H9 (cell line): ENCODE measurements at regions not wholly inside any gene's neighbourhood (a gene's known extent, or its start where the extent isn't known, plus 50 kb on each side); places are given as distances from the start of the nearest gene placed in this dataset.

Experiments
- DNase-seq: peaks from one replicate; pipeline ENCODE4 v3.0.0-alpha.2; 2017
- H2AFZ ChIP-seq: one replicate; pipeline ENCODE4 v1.6.1; 2013; ENCODE audit warnings: mild to moderate bottlenecking, low read length, control low read depth, moderate library complexity
- H2AK5ac ChIP-seq: 2 replicates; pipeline ENCODE4 v1.6.1; 2013; ENCODE audit warnings: low read length, control low read depth, mixed read lengths; ENCODE audit not compliant: insufficient read length
- H2BK120ac ChIP-seq: one replicate; pipeline ENCODE4 v1.6.1; 2013; ENCODE audit warnings: low read depth, mild to moderate bottlenecking, low read length, control low read depth, inconsistent platforms; ENCODE audit not compliant: poor library complexity, severe bottlenecking
- H2BK12ac ChIP-seq: 2 replicates; pipeline ENCODE4 v1.6.1; 2013; ENCODE audit warnings: low read length, control low read depth, mixed read lengths, low read depth; ENCODE audit not compliant: insufficient read length
- H2BK15ac ChIP-seq: 2 replicates; pipeline ENCODE4 v1.6.1; 2013; ENCODE audit warnings: low read depth, low read length, control low read depth
- H2BK20ac ChIP-seq: one replicate; pipeline ENCODE4 v1.6.1; 2013; ENCODE audit warnings: low read depth, mild to moderate bottlenecking, low read length, control low read depth, inconsistent platforms; ENCODE audit not compliant: poor library complexity, severe bottlenecking
- H2BK5ac ChIP-seq: 2 replicates; pipeline ENCODE4 v1.6.1; 2013; ENCODE audit warnings: low read length, control low read depth, mixed read lengths; ENCODE audit not compliant: insufficient read length
- H3K14ac ChIP-seq: 2 replicates; pipeline ENCODE4 v1.6.1; 2013; ENCODE audit warnings: low read length, control low read depth; ENCODE audit not compliant: insufficient read depth
- H3K18ac ChIP-seq: 2 replicates; pipeline ENCODE4 v1.6.1; 2013; ENCODE audit warnings: low read depth, mild to moderate bottlenecking, mixed read lengths, low read length, control low read depth; ENCODE audit not compliant: insufficient read length
- H3K23ac ChIP-seq: 2 replicates; pipeline ENCODE4 v1.6.1; 2013; ENCODE audit warnings: low read length, control low read depth, mixed read lengths, low read depth; ENCODE audit not compliant: insufficient read length
- H3K23me2 ChIP-seq: 2 replicates; pipeline ENCODE4 v1.6.1; 2013; ENCODE audit warnings: low read depth, mild to moderate bottlenecking, mixed read lengths, low read length, control low read depth; ENCODE audit not compliant: insufficient read length, poor library complexity, severe bottlenecking
- H3K27ac ChIP-seq: 2 replicates; pipeline ENCODE4 v1.5.1; 2013; ENCODE audit warnings: low read length, control low read depth, mixed read lengths, low read depth; ENCODE audit not compliant: insufficient read length
- H3K27me3 ChIP-seq: 2 replicates; pipeline ENCODE4 v1.6.1; 2013; ENCODE audit warnings: low read length, control low read depth, inconsistent platforms; ENCODE audit not compliant: insufficient read depth
- H3K4ac ChIP-seq: 2 replicates; pipeline ENCODE4 v1.6.1; 2013; ENCODE audit warnings: low read depth, mild to moderate bottlenecking, control low read depth, inconsistent platforms, low read length, moderate library complexity
- H3K4me1 ChIP-seq: 2 replicates; pipeline ENCODE4 v1.6.1; 2013; ENCODE audit warnings: low read length, control low read depth, inconsistent platforms; ENCODE audit not compliant: insufficient read depth
- H3K4me2 ChIP-seq: 2 replicates; pipeline ENCODE4 v1.6.1; 2013; ENCODE audit warnings: low read length, control low read depth, mixed read lengths; ENCODE audit not compliant: insufficient read length, insufficient read depth
- H3K56ac ChIP-seq: 2 replicates; pipeline ENCODE4 v1.6.1; 2013; ENCODE audit warnings: low read depth, mild to moderate bottlenecking, mixed read lengths, low read length, control low read depth; ENCODE audit not compliant: insufficient read length
- H3K79me1 ChIP-seq: 2 replicates; pipeline ENCODE4 v1.6.1; 2013; ENCODE audit warnings: low read depth, mild to moderate bottlenecking, moderate library complexity, low read length, control low read depth, inconsistent platforms; ENCODE audit not compliant: insufficient read depth, poor library complexity, severe bottlenecking
- H3K79me2 ChIP-seq: 2 replicates; pipeline ENCODE4 v1.6.1; 2013; ENCODE audit warnings: low read length, control low read depth, inconsistent platforms; ENCODE audit not compliant: insufficient read depth
- H3K9ac ChIP-seq: 2 replicates; pipeline ENCODE4 v1.6.1; 2013; ENCODE audit warnings: low read length, control low read depth, mixed read lengths; ENCODE audit not compliant: insufficient read length; ENCODE audit errors: extremely low read depth
- H3K9me3 ChIP-seq: one replicate; pipeline ENCODE4 v1.6.1; 2013; ENCODE audit warnings: low read depth, low read length, inconsistent platforms; ENCODE audit not compliant: control insufficient read depth
- H3T11ph ChIP-seq: one replicate; pipeline ENCODE4 v1.6.1; 2013; ENCODE audit warnings: mild to moderate bottlenecking, low read length, control low read depth, inconsistent platforms
- H4K20me1 ChIP-seq: one replicate; pipeline ENCODE4 v1.6.1; 2013; ENCODE audit not compliant: control insufficient read depth, insufficient read length, insufficient read depth
- H4K5ac ChIP-seq: 2 replicates; pipeline ENCODE4 v1.6.1; 2013; ENCODE audit warnings: low read depth, mild to moderate bottlenecking, mixed read lengths, low read length, control low read depth; ENCODE audit not compliant: insufficient read length
- H4K8ac ChIP-seq: replicated peaks from 2 replicates; pipeline ENCODE4 v1.6.1; 2013; ENCODE audit warnings: low read length, control low read depth, mixed read lengths, low read depth; ENCODE audit not compliant: insufficient read length
- H4K91ac ChIP-seq: 2 replicates; pipeline ENCODE4 v1.6.1; 2013; ENCODE audit warnings: low read depth, mild to moderate bottlenecking, moderate library complexity, mixed read lengths, low read length, control low read depth; ENCODE audit not compliant: insufficient read length
- H3K27ac Mint-ChIP-seq, 3 experiments: 2 replicates in 2 of 3; 3 replicates in 1 of 3; pipeline ENCODE4 v1.8.0; 2020 to 2021; ENCODE audit warnings: mixed read lengths in 3 of 3, mild to moderate bottlenecking in 1 of 3, moderate library complexity in 1 of 3
- H3K27me3 Mint-ChIP-seq: 2 replicates; pipeline ENCODE4 v1.8.0; 2021; ENCODE audit warnings: low read depth, mild to moderate bottlenecking, moderate library complexity, mixed read lengths
- H3K36me3 Mint-ChIP-seq, 3 experiments: 2 replicates in 2 of 3; 3 replicates in 1 of 3; pipeline ENCODE4 v1.8.0; 2020 to 2021; ENCODE audit warnings: low read depth in 3 of 3, mixed read lengths in 3 of 3; ENCODE audit not compliant: insufficient read depth in 1 of 3
- H3K4me1 Mint-ChIP-seq, 2 experiments: 2 replicates each; pipeline ENCODE4 v1.8.0; 2020; ENCODE audit warnings: mixed read lengths in 2 of 2
- H3K4me3 Mint-ChIP-seq, 2 experiments: 2 replicates in 1 of 2; 3 replicates in 1 of 2; pipeline ENCODE4 v1.8.0; 2020 to 2021; ENCODE audit warnings: mild to moderate bottlenecking in 2 of 2, mixed read lengths in 2 of 2, moderate library complexity in 1 of 2
- H3K9me3 Mint-ChIP-seq, 2 experiments: 2 replicates in 1 of 2; 3 replicates in 1 of 2; pipeline ENCODE4 v1.8.0; 2020; ENCODE audit warnings: mild to moderate bottlenecking in 2 of 2, mixed read lengths in 2 of 2, moderate library complexity in 1 of 2
- CTCF ChIP-seq: fragments of 200-600 bp; sonication (generic); conservative IDR thresholded peaks from 3 replicates; pipeline ENCODE4 v1.8.0; 2021; ENCODE audit warnings: antibody characterized with exemption, mild to moderate bottlenecking
- WGBS: extraction: QIAGEN DNeasy Blood & Tissue Kit; methylation state at CpG from one replicate; pipeline ENCODE4 v1.1.7; 2013; ENCODE audit warnings: missing lambda C conversion rate, low lambda C conversion rate, mixed read lengths; ENCODE audit not compliant: insufficient read length; ENCODE audit errors: extremely low coverage; 5-methylcytosine and 5-hydroxymethylcytosine counted together

- Histone ChIP-seq H3K79me1 (no peaks in the 10 kb centered on the region), H4K8ac (no peak overlapping the region), H3K9ac (no peak overlapping the region), H3K4ac (no peak overlapping the region), H3K18ac (no peak overlapping the region), H3K27me3 (no peaks in the 10 kb centered on the region), H2BK5ac (no peak overlapping the region), H2BK12ac (no peak overlapping the region), H3K79me2 (no peaks in the 10 kb centered on the region), H2BK15ac (no peak overlapping the region), H2BK120ac (no peak overlapping the region), H3T11ph (no peak overlapping the region), H2BK20ac (no peak overlapping the region), H3K14ac (no peak overlapping the region), H3K4me1 (no peaks in the 10 kb centered on the region), H4K20me1 (no peaks in the 10 kb centered on the region), H4K91ac (no peak overlapping the region), H3K27ac (no peak overlapping the region), H4K5ac (no peak overlapping the region), H3K23me2 (no peaks in the 10 kb centered on the region), H3K23ac (no peak overlapping the region), H3K56ac (no peak overlapping the region), H3K4me2 (no peak overlapping the region), H2AK5ac (no peak overlapping the region), H2AFZ (no peak overlapping the region), H3K9me3 (no peaks in the 10 kb centered on the region)
- WGBS = no CpG with 5 or more reads among the region's 4 CpGs
- DNase-seq = peak; percentile 8
- H3K4me3 Mint-ChIP-seq = no peak overlapping the region; a peak in 1 of 5 replicates
- H3K27ac Mint-ChIP-seq = no peak overlapping the region; a peak in 1 of 7 replicates
- TF ChIP-seq CTCF = no peak
- H3K27me3 Mint-ChIP-seq = peaks cover 4% of the 10 kb centered on the region
- H3K36me3 Mint-ChIP-seq = no peaks in the 10 kb centered on the region
- H3K4me1 Mint-ChIP-seq = peaks cover 16 to 23% of the 10 kb centered on the region in 2 experiments
- H3K9me3 Mint-ChIP-seq = no peaks in the 10 kb centered on the region
These were observed 310.8 kb downstream of the BCL11B start for GRCh38 chr14:98961191-98961590.
